GM12892 (cell line): ENCODE measurements at regions not wholly inside any gene's neighbourhood (a gene's known extent, or its start where the extent isn't known, plus 50 kb on each side); places are given as distances from the start of the nearest gene placed in this dataset.

Experiments used
- POLR2A ChIP-seq: IDR thresholded peaks from 2 replicates; pipeline ENCODE4 v1.6.1; 2011; ENCODE audit warnings: low read depth, low read length, control low read depth
- POLR2AphosphoS5 ChIP-seq: IDR thresholded peaks from 2 replicates; pipeline ENCODE4 v1.6.1; 2011; ENCODE audit warnings: low read depth, low read length, control low read depth
- TAF1 ChIP-seq: IDR thresholded peaks from 2 replicates; pipeline ENCODE4 v1.6.1; 2011; ENCODE audit warnings: low read depth, mild to moderate bottlenecking, control low read depth, low read length, borderline replicate concordance

GRCh38 chr5:87733897-87734296 is 321.2 kb upstream of the CCNH start:
- TF ChIP-seq POLR2AphosphoS5 (no peak), POLR2A (no peak), TAF1 (no peak)
